SJSA1 (cell line): ENCODE measurements at regions not wholly inside any gene's neighbourhood (a gene's known extent, or its start where the extent isn't known, plus 50 kb on each side); places are given as distances from the start of the nearest gene placed in this dataset.

ENCODE experiments used
- DNase-seq, 2 experiments: peaks; one replicate each; pipeline ENCODE4 v3.0.0-alpha.2; 2015 to 2020; ENCODE audit warnings: low spot score in 2 of 2, low read depth in 1 of 2
- H3K27ac ChIP-seq: fragments of 250-450 bp; sonication (Bioruptor Pico); 2 replicates; pipeline ENCODE4 v1.5.1; 2020; ENCODE audit warnings: mild to moderate bottlenecking, moderate library complexity
- H3K27me3 ChIP-seq: fragments of 250-450 bp; sonication (Bioruptor Pico); replicated peaks from 2 replicates; pipeline ENCODE4 v1.5.1; 2020; ENCODE audit warnings: mild to moderate bottlenecking, moderate library complexity
- H3K36me3 ChIP-seq: fragments of 250-450 bp; sonication (Bioruptor Pico); 2 replicates; pipeline ENCODE4 v1.5.1; 2020; ENCODE audit warnings: mild to moderate bottlenecking
- H3K4me1 ChIP-seq: fragments of 250-450 bp; sonication (Bioruptor Pico); replicated peaks from 2 replicates; pipeline ENCODE4 v1.6.1; 2021; ENCODE audit warnings: mild to moderate bottlenecking
- H3K4me3 ChIP-seq: fragments of 250-450 bp; sonication (Bioruptor Pico); 2 replicates; pipeline ENCODE4 v1.5.1; 2020; ENCODE audit warnings: mild to moderate bottlenecking
- H3K9me3 ChIP-seq: fragments of 250-450 bp; sonication (Bioruptor Pico); replicated peaks from 2 replicates; pipeline ENCODE4 v1.5.1; 2020; ENCODE audit warnings: mild to moderate bottlenecking

- H3K4me1 ChIP-seq = no peaks in the 10 kb centered on the region
- no peak for DNase-seq
- no peak overlapping the region for H3K27ac ChIP-seq
- H3K9me3 ChIP-seq = no peaks in the 10 kb centered on the region
- H3K36me3 ChIP-seq = no peaks in the 10 kb centered on the region
- no peak overlapping the region for H3K4me3 ChIP-seq
- no peaks in the 10 kb centered on the region for H3K27me3 ChIP-seq
Measured at GRCh38 chr3:106687905-106688304, 689.3 kb upstream of the CCDC54 start.

DNA sequence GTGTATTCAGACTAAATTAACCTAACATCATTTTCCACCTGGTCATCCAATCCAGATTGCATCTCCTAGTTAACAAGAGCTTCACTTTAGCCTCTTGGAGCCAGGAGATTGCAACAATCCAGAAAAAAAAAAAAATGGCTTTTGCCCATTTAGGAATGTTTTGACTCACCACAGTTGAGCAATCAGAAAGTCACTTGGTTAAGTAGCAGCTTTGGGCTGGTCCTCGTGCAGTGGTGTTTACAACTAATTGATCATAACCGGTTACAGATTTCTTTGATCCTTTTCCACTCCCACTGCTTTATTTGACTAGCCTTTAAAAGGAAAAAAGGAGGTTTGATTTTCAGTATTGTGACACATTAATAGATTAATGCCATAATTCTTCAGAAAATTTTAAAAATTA, 688.8 kb upstream of the CCDC54 start:
- no peaks in the 10 kb centered on the region for H3K36me3 ChIP-seq
- no peaks in the 10 kb centered on the region for H3K9me3 ChIP-seq
- no peaks in the 10 kb centered on the region for H3K4me1 ChIP-seq
- H3K27ac ChIP-seq = no peak overlapping the region
- H3K27me3 ChIP-seq = no peaks in the 10 kb centered on the region
- no peak for DNase-seq
- no peak overlapping the region for H3K4me3 ChIP-seq

- no peaks in the 10 kb centered on the region for H3K4me1 ChIP-seq
- no peak overlapping the region for H3K4me3 ChIP-seq
- no peak for DNase-seq
- H3K9me3 ChIP-seq = no peaks in the 10 kb centered on the region
- H3K27ac ChIP-seq = no peak overlapping the region
- H3K27me3 ChIP-seq = no peaks in the 10 kb centered on the region
- H3K36me3 ChIP-seq = no peaks in the 10 kb centered on the region
Measured at GRCh38 chr3:106691476-106691875, 685.8 kb upstream of the CCDC54 start.

GRCh38 chr3:106692624-106693023, 684.6 kb upstream of the CCDC54 start:
- no peak overlapping the region for H3K27ac ChIP-seq
- no peak for DNase-seq
- H3K4me3 ChIP-seq = no peak overlapping the region
- H3K4me1 ChIP-seq = no peaks in the 10 kb centered on the region
- no peaks in the 10 kb centered on the region for H3K27me3 ChIP-seq
- no peaks in the 10 kb centered on the region for H3K9me3 ChIP-seq
- no peaks in the 10 kb centered on the region for H3K36me3 ChIP-seq

DNA sequence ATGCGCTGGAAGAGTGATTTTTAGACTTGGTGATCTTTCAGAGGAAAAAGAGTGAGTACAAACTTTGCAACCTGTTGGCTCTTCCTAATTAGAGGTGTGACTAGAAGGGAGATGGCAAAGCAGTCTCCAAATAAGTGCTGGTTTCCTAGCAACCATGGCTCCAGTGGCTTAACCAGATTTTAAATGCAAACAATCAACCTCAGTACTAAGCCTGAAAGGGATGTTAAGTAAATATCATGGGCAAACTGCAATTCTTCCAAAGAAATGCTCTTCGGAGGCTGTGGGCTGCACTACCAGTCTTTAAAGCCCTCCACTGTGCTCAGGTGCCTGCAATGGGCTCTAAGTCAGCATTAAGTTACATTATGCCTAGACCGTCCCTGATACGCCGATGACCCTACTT, 678.1 kb upstream of the CCDC54 start:
- no peak for DNase-seq
- no peaks in the 10 kb centered on the region for H3K9me3 ChIP-seq
- no peaks in the 10 kb centered on the region for H3K27me3 ChIP-seq
- H3K36me3 ChIP-seq = no peaks in the 10 kb centered on the region
- no peaks in the 10 kb centered on the region for H3K4me1 ChIP-seq
- H3K27ac ChIP-seq = no peak overlapping the region
- no peak overlapping the region for H3K4me3 ChIP-seq

- H3K27me3 ChIP-seq = no peaks in the 10 kb centered on the region
- H3K4me1 ChIP-seq = no peaks in the 10 kb centered on the region
- H3K9me3 ChIP-seq = no peaks in the 10 kb centered on the region
- DNase-seq = no peak
- H3K4me3 ChIP-seq = no peak overlapping the region
- no peaks in the 10 kb centered on the region for H3K36me3 ChIP-seq
- H3K27ac ChIP-seq = no peak overlapping the region
Measured at GRCh38 chr3:106700981-106701380, 676.3 kb upstream of the CCDC54 start.

- no peaks in the 10 kb centered on the region for H3K4me1 ChIP-seq
- no peak overlapping the region for H3K27ac ChIP-seq
- no peaks in the 10 kb centered on the region for H3K27me3 ChIP-seq
- no peak for DNase-seq
- no peaks in the 10 kb centered on the region for H3K9me3 ChIP-seq
- no peaks in the 10 kb centered on the region for H3K36me3 ChIP-seq
- H3K4me3 ChIP-seq = no peak overlapping the region
Measured at GRCh38 chr3:106703524-106703923, 673.7 kb upstream of the CCDC54 start.

DNA sequence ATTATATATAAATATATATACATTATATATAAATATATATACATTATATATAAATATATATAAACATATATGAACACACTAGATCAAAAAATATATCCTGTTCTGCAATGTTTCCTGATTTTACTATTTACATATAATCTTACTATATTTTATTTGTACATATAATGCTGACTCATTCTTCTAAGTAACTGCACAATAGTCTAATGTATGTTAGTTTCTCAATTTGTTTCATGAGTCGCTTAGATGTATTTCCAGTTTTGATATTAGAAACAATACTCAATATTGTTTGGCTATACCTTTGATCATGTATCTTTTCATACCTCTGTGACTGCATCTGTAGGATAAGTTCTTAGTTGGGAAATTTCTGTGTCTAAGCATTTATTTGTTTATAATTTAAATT, 669.9 kb upstream of the CCDC54 start:
- H3K36me3 ChIP-seq = no peaks in the 10 kb centered on the region
- no peaks in the 10 kb centered on the region for H3K9me3 ChIP-seq
- no peak overlapping the region for H3K4me3 ChIP-seq
- no peak overlapping the region for H3K27ac ChIP-seq
- peaks cover 4% of the 10 kb centered on the region; the same call in 1 of the 2 replicates for H3K4me1 ChIP-seq
- H3K27me3 ChIP-seq = no peaks in the 10 kb centered on the region
- DNase-seq = no peak

DNA sequence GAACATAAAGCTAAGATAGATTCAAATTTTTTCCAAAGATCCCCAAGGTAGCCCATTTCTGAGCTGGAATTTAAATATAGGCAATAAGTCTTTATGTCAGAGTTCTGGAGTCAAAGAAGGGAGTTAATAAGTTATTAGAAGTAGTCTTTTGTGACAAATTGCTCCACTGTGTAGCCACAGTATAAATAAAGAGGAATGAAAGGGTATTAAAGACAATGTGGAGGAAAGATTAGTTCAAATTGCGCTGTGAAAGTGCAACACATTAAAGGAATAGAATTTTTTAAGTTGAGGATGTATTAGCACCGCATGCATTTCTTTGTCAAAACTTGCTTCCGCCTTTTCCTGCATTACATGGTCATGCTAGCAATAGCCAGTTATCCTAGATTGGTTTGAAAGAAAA, 666.6 kb upstream of the CCDC54 start:
- no peaks in the 10 kb centered on the region for H3K27me3 ChIP-seq
- no peaks in the 10 kb centered on the region for H3K36me3 ChIP-seq
- H3K27ac ChIP-seq = no peak overlapping the region
- H3K9me3 ChIP-seq = no peaks in the 10 kb centered on the region
- no peak overlapping the region for H3K4me3 ChIP-seq
- no peak for DNase-seq
- peaks cover 4% of the 10 kb centered on the region; the same call in 1 of the 2 replicates for H3K4me1 ChIP-seq

DNA sequence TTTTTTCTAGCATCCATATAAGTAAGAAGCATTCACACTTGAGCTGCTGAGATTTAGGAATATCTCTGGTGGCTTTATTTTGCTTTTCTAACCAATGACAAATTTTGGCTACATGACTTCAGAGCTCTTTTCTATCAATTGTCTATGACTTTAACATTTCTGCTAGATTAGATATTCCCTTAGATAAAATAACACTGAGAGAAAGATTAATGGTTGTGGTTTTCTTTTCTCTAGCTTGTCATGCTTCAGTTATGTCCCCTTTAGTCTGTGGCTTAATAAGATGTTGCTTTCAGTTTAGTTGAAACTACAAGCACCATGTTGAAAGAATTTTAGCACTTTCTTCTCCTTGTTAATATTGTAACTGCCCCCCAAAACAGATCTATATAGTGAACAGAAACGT, 665.6 kb upstream of the CCDC54 start:
- peaks cover 4% of the 10 kb centered on the region; the same call in 1 of the 2 replicates for H3K4me1 ChIP-seq
- H3K27ac ChIP-seq = peak overlapping the region; percentile 28; the same call in 1 of the 2 replicates
- no peak overlapping the region for H3K4me3 ChIP-seq

DNA sequence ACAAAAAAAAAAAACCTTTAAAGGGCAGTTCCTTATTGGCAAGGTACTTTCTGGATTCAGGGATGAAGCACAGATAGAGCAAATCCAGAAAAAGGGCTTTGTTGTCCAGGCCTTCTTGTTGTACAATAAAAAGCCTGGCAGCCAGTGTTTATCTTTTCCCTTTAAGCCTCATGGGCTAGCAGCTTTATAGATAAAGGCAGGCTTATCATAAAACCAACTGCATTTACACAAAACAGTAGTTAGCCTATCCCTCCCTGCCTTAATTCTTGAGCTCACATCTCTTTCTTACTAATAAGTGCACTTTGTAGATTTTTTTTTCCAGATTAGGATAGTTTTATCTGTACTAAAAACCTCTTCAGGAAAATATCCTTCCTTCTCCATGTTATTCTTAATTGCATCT, 662.8 kb upstream of the CCDC54 start:
- DNase-seq = no peak
- no peak overlapping the region for H3K4me3 ChIP-seq
- H3K27me3 ChIP-seq = no peaks in the 10 kb centered on the region
- H3K27ac ChIP-seq = no peak overlapping the region
- H3K36me3 ChIP-seq = no peaks in the 10 kb centered on the region
- H3K9me3 ChIP-seq = no peaks in the 10 kb centered on the region
- peaks cover 5% of the 10 kb centered on the region; the same call in 1 of the 2 replicates for H3K4me1 ChIP-seq

More for the DNA sequence above, 665.6 kb upstream of the CCDC54 start:
- peak in 1 of 2 experiments; percentile 28 for DNase-seq
- no peaks in the 10 kb centered on the region for H3K27me3 ChIP-seq
- H3K9me3 ChIP-seq = no peaks in the 10 kb centered on the region
- H3K36me3 ChIP-seq = no peaks in the 10 kb centered on the region

DNA sequence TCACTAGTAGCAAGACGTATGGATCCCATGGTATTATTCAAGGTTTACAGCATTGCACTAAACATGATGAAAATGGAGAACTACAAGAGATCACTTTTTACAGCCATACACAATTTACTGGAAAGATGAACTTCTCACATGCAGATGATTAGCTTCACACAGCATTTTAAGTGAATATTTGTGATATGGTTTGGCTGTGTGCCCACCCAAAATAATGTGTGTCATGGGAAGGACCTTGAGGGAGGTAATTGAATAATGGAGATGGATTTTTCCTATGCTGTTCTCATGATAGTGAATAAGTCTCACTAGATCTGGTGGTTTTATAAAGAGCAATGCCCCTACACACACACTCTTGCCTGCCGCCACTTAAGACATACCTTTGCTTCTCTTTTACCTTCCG, 662.0 kb upstream of the CCDC54 start:
- Histone ChIP-seq H3K9me3 (no peaks in the 10 kb centered on the region), H3K27ac (no peak overlapping the region), H3K36me3 (no peaks in the 10 kb centered on the region), H3K4me1 (peaks cover 10% of the 10 kb centered on the region), H3K27me3 (no peaks in the 10 kb centered on the region), H3K4me3 (no peak overlapping the region)
- DNase-seq = no peak

DNA sequence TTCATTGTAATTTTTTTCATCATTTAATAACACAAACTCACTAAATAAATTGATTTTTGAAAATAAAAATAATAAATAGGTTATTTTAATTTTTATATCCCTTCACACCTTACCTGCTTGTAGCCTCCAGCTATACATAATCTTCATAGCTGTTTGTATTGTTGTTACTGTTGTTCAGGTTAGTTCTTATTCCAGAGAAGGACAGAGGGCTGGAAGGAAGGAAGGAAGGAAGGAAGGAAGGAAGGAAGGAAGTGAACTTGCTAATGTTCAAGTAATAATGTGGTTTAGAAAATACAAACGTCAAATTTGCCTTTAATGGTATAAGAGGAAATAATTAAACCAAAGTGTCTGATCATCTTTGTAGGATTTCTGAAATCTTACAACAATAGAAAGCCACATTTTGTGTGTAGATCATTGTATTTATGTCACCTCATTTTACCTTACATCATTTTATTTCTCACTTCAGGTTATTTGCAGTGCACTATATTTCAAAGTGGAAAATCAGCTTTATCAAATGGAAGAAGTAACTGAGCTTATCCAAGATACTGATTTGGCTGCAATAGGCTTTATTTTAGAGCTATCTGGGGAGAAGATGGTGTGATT, 660.0 kb upstream of the CCDC54 start:
- Histone ChIP-seq H3K9me3 (no peaks in the 10 kb centered on the region), H3K36me3 (no peaks in the 10 kb centered on the region), H3K4me3 (no peak overlapping the region), H3K4me1 (peaks cover 6% of the 10 kb centered on the region; the same call in 1 of the 2 replicates), H3K27ac (no peak overlapping the region), H3K27me3 (no peaks in the 10 kb centered on the region)
- no peak for DNase-seq

DNA sequence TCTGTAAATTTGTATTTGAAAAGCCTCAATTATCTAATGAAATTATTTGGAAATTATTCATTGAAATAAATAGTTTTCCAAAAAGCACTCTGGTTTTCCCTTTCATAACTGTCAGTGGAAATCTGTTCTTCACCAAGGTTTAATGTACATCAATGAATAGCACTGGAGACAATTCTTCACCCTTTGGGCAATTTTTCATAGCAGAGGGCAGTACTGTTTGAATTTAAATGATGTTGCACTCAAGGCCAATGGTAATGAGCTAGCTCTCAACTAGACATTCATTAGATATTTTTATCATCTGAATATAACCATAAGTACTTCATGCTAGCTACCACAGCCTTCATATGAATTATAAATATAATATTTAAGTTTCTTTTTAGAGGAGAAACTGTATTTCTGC, 658.2 kb upstream of the CCDC54 start:
- H3K9me3 ChIP-seq = no peaks in the 10 kb centered on the region
- no peak overlapping the region for H3K4me3 ChIP-seq
- peaks cover 6% of the 10 kb centered on the region; the same call in 1 of the 2 replicates for H3K4me1 ChIP-seq
- no peaks in the 10 kb centered on the region for H3K27me3 ChIP-seq
- no peak for DNase-seq
- no peaks in the 10 kb centered on the region for H3K36me3 ChIP-seq
- H3K27ac ChIP-seq = no peak overlapping the region

DNA sequence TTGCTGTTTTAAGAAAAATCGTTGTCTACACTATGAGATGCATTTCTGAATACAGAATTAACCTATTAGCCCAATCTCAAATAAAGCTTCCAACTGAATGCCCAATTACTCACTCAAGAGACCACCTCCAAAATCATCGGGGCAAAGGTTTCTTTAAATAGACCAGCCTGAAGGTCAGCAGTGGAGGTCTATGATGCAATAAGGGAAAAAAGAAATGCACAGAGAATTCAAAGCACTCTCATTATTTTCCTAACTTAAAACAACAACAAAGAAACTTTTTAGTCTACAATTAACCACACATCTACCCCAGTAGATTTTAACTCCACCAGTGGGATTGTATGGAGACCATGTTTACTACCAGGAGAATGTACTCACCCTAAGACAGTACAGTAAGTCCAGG, 657.7 kb upstream of the CCDC54 start:
- no peak for DNase-seq
- H3K4me3 ChIP-seq = no peak overlapping the region

More for the DNA sequence above, 657.7 kb upstream of the CCDC54 start:
- H3K4me1 ChIP-seq = peaks cover 6% of the 10 kb centered on the region; the same call in 1 of the 2 replicates
- no peaks in the 10 kb centered on the region for H3K27me3 ChIP-seq
- H3K27ac ChIP-seq = no peak overlapping the region
- H3K36me3 ChIP-seq = no peaks in the 10 kb centered on the region
- no peaks in the 10 kb centered on the region for H3K9me3 ChIP-seq
